ENCODE measurements at regions not wholly inside any gene's neighbourhood (a gene's known extent, or its start where the extent isn't known, plus 50 kb on each side); places are given as distances from the start of the nearest gene placed in this dataset.

GRCh38 chr11:12315024-12315423 lies 62.3 kb upstream of the PARVA start:
- no peak for TF ChIP-seq CTCF (IDR thresholded peaks at IDR 0.05; ENCODE audit: control extremely low read depth, extremely low read depth, low read depth, missing control alignments)

GRCh38 chr11:12316432-12316831 lies 60.9 kb upstream of the PARVA start:
- POLR2A ChIA-PET, result no interaction called here
- DNase-seq (ENCODE audit: extremely low spot score), result no peak
- CTCF ChIA-PET, result interaction anchor here (1.4 kb wide), 1 partner anchor 282 kb away, joined by 3 read pairs; no protein-coding TSS in a partner anchor
- TF ChIP-seq CTCF (IDR thresholded peaks at IDR 0.05; ENCODE audit: control extremely low read depth, extremely low read depth, low read depth, missing control alignments), result no peak

More at GRCh38 chr11:12315024-12315423, 62.3 kb upstream of the PARVA start:
- ChIA-PET CTCF (interaction anchor here (0.8 to 1.4 kb wide), 2 partner anchors 13 to 284 kb away, joined by 3 read pairs; no protein-coding TSS in a partner anchor), POLR2A (no interaction called here)
- no peak for DNase-seq (ENCODE audit: extremely low spot score)

GRCh38 chr11:12318791-12319438 lies 58.5 kb upstream of the PARVA start:
- ChIA-PET POLR2A (no interaction called here), CTCF (interaction anchor here (1.0 to 3.9 kb wide), 2 partner anchors 12 kb away, joined by 6 to 15 read pairs; no protein-coding TSS in a partner anchor)
- no peak for TF ChIP-seq CTCF (IDR thresholded peaks at IDR 0.05; ENCODE audit: control extremely low read depth, extremely low read depth, low read depth, missing control alignments)
- no peak for DNase-seq (ENCODE audit: extremely low spot score)

GRCh38 chr11:12319461-12319951 lies 57.9 kb upstream of the PARVA start:
- no peak for TF ChIP-seq CTCF (IDR thresholded peaks at IDR 0.05; ENCODE audit: control extremely low read depth, extremely low read depth, low read depth, missing control alignments)
- POLR2A ChIA-PET, result no interaction called here
- DNase-seq (ENCODE audit: extremely low spot score), result no peak
- CTCF ChIA-PET, result interaction anchor here (3.9 kb wide), 1 partner anchor 12 kb away, joined by 15 read pairs; no protein-coding TSS in a partner anchor

- no peak for TF ChIP-seq CTCF (IDR thresholded peaks at IDR 0.05; ENCODE audit: control extremely low read depth, extremely low read depth, low read depth, missing control alignments)
- no peak for DNase-seq (ENCODE audit: extremely low spot score)
- CTCF ChIA-PET, result interaction anchor here (1.2 to 3.9 kb wide), 2 partner anchors 9 to 11 kb away, joined by 3 to 15 read pairs; no protein-coding TSS in a partner anchor
- POLR2A ChIA-PET, result no interaction called here
Measured at GRCh38 chr11:12319988-12320387, 57.4 kb upstream of the PARVA start.

GRCh38 chr11:12321217-12321937 lies 56.0 kb upstream of the PARVA start:
- DNase-seq (ENCODE audit: extremely low spot score), result no peak
- no peak for TF ChIP-seq CTCF (IDR thresholded peaks at IDR 0.05; ENCODE audit: control extremely low read depth, extremely low read depth, low read depth, missing control alignments)
- ChIA-PET POLR2A (no interaction called here), CTCF (interaction anchor here (1.2 to 3.9 kb wide), 4 partner anchors 10 to 32 kb away, joined by 3 to 15 read pairs (median 6); no protein-coding TSS in a partner anchor)

Measured in GM10248 (cell line).